H9 (cell line): ENCODE measurements at regions not wholly inside any gene's neighbourhood (a gene's known extent, or its start where the extent isn't known, plus 50 kb on each side); places are given as distances from the start of the nearest gene placed in this dataset.

Experiments used
- DNase-seq: peaks from one replicate; pipeline ENCODE4 v3.0.0-alpha.2; 2017
- H2AFZ ChIP-seq: one replicate; pipeline ENCODE4 v1.6.1; 2013; ENCODE audit warnings: mild to moderate bottlenecking, low read length, control low read depth, moderate library complexity
- H2AK5ac ChIP-seq: 2 replicates; pipeline ENCODE4 v1.6.1; 2013; ENCODE audit warnings: low read length, control low read depth, mixed read lengths; ENCODE audit not compliant: insufficient read length
- H2BK120ac ChIP-seq: one replicate; pipeline ENCODE4 v1.6.1; 2013; ENCODE audit warnings: low read depth, mild to moderate bottlenecking, low read length, control low read depth, inconsistent platforms; ENCODE audit not compliant: poor library complexity, severe bottlenecking
- H2BK12ac ChIP-seq: 2 replicates; pipeline ENCODE4 v1.6.1; 2013; ENCODE audit warnings: low read length, control low read depth, mixed read lengths, low read depth; ENCODE audit not compliant: insufficient read length
- H2BK15ac ChIP-seq: 2 replicates; pipeline ENCODE4 v1.6.1; 2013; ENCODE audit warnings: low read depth, low read length, control low read depth
- H2BK20ac ChIP-seq: one replicate; pipeline ENCODE4 v1.6.1; 2013; ENCODE audit warnings: low read depth, mild to moderate bottlenecking, low read length, control low read depth, inconsistent platforms; ENCODE audit not compliant: poor library complexity, severe bottlenecking
- H2BK5ac ChIP-seq: 2 replicates; pipeline ENCODE4 v1.6.1; 2013; ENCODE audit warnings: low read length, control low read depth, mixed read lengths; ENCODE audit not compliant: insufficient read length
- H3K14ac ChIP-seq: 2 replicates; pipeline ENCODE4 v1.6.1; 2013; ENCODE audit warnings: low read length, control low read depth; ENCODE audit not compliant: insufficient read depth
- H3K18ac ChIP-seq: 2 replicates; pipeline ENCODE4 v1.6.1; 2013; ENCODE audit warnings: low read depth, mild to moderate bottlenecking, mixed read lengths, low read length, control low read depth; ENCODE audit not compliant: insufficient read length
- H3K23ac ChIP-seq: 2 replicates; pipeline ENCODE4 v1.6.1; 2013; ENCODE audit warnings: low read length, control low read depth, mixed read lengths, low read depth; ENCODE audit not compliant: insufficient read length
- H3K23me2 ChIP-seq: 2 replicates; pipeline ENCODE4 v1.6.1; 2013; ENCODE audit warnings: low read depth, mild to moderate bottlenecking, mixed read lengths, low read length, control low read depth; ENCODE audit not compliant: insufficient read length, poor library complexity, severe bottlenecking
- H3K27ac ChIP-seq: 2 replicates; pipeline ENCODE4 v1.5.1; 2013; ENCODE audit warnings: low read length, control low read depth, mixed read lengths, low read depth; ENCODE audit not compliant: insufficient read length
- H3K27me3 ChIP-seq: 2 replicates; pipeline ENCODE4 v1.6.1; 2013; ENCODE audit warnings: low read length, control low read depth, inconsistent platforms; ENCODE audit not compliant: insufficient read depth
- H3K4ac ChIP-seq: 2 replicates; pipeline ENCODE4 v1.6.1; 2013; ENCODE audit warnings: low read depth, mild to moderate bottlenecking, control low read depth, inconsistent platforms, low read length, moderate library complexity
- H3K4me1 ChIP-seq: 2 replicates; pipeline ENCODE4 v1.6.1; 2013; ENCODE audit warnings: low read length, control low read depth, inconsistent platforms; ENCODE audit not compliant: insufficient read depth
- H3K4me2 ChIP-seq: 2 replicates; pipeline ENCODE4 v1.6.1; 2013; ENCODE audit warnings: low read length, control low read depth, mixed read lengths; ENCODE audit not compliant: insufficient read length, insufficient read depth
- H3K56ac ChIP-seq: 2 replicates; pipeline ENCODE4 v1.6.1; 2013; ENCODE audit warnings: low read depth, mild to moderate bottlenecking, mixed read lengths, low read length, control low read depth; ENCODE audit not compliant: insufficient read length
- H3K79me1 ChIP-seq: 2 replicates; pipeline ENCODE4 v1.6.1; 2013; ENCODE audit warnings: low read depth, mild to moderate bottlenecking, moderate library complexity, low read length, control low read depth, inconsistent platforms; ENCODE audit not compliant: insufficient read depth, poor library complexity, severe bottlenecking
- H3K79me2 ChIP-seq: 2 replicates; pipeline ENCODE4 v1.6.1; 2013; ENCODE audit warnings: low read length, control low read depth, inconsistent platforms; ENCODE audit not compliant: insufficient read depth
- H3K9ac ChIP-seq: 2 replicates; pipeline ENCODE4 v1.6.1; 2013; ENCODE audit warnings: low read length, control low read depth, mixed read lengths; ENCODE audit not compliant: insufficient read length; ENCODE audit errors: extremely low read depth
- H3K9me3 ChIP-seq: one replicate; pipeline ENCODE4 v1.6.1; 2013; ENCODE audit warnings: low read depth, low read length, inconsistent platforms; ENCODE audit not compliant: control insufficient read depth
- H3T11ph ChIP-seq: one replicate; pipeline ENCODE4 v1.6.1; 2013; ENCODE audit warnings: mild to moderate bottlenecking, low read length, control low read depth, inconsistent platforms
- H4K20me1 ChIP-seq: one replicate; pipeline ENCODE4 v1.6.1; 2013; ENCODE audit not compliant: control insufficient read depth, insufficient read length, insufficient read depth
- H4K5ac ChIP-seq: 2 replicates; pipeline ENCODE4 v1.6.1; 2013; ENCODE audit warnings: low read depth, mild to moderate bottlenecking, mixed read lengths, low read length, control low read depth; ENCODE audit not compliant: insufficient read length
- H4K8ac ChIP-seq: replicated peaks from 2 replicates; pipeline ENCODE4 v1.6.1; 2013; ENCODE audit warnings: low read length, control low read depth, mixed read lengths, low read depth; ENCODE audit not compliant: insufficient read length
- H4K91ac ChIP-seq: 2 replicates; pipeline ENCODE4 v1.6.1; 2013; ENCODE audit warnings: low read depth, mild to moderate bottlenecking, moderate library complexity, mixed read lengths, low read length, control low read depth; ENCODE audit not compliant: insufficient read length
- H3K27ac Mint-ChIP-seq, 3 experiments: 2 replicates in 2 of 3; 3 replicates in 1 of 3; pipeline ENCODE4 v1.8.0; 2020 to 2021; ENCODE audit warnings: mixed read lengths in 3 of 3, mild to moderate bottlenecking in 1 of 3, moderate library complexity in 1 of 3
- H3K27me3 Mint-ChIP-seq: 2 replicates; pipeline ENCODE4 v1.8.0; 2021; ENCODE audit warnings: low read depth, mild to moderate bottlenecking, moderate library complexity, mixed read lengths
- H3K36me3 Mint-ChIP-seq, 3 experiments: 2 replicates in 2 of 3; 3 replicates in 1 of 3; pipeline ENCODE4 v1.8.0; 2020 to 2021; ENCODE audit warnings: low read depth in 3 of 3, mixed read lengths in 3 of 3; ENCODE audit not compliant: insufficient read depth in 1 of 3
- H3K4me1 Mint-ChIP-seq, 2 experiments: 2 replicates each; pipeline ENCODE4 v1.8.0; 2020; ENCODE audit warnings: mixed read lengths in 2 of 2
- H3K4me3 Mint-ChIP-seq, 2 experiments: 2 replicates in 1 of 2; 3 replicates in 1 of 2; pipeline ENCODE4 v1.8.0; 2020 to 2021; ENCODE audit warnings: mild to moderate bottlenecking in 2 of 2, mixed read lengths in 2 of 2, moderate library complexity in 1 of 2
- H3K9me3 Mint-ChIP-seq, 2 experiments: 2 replicates in 1 of 2; 3 replicates in 1 of 2; pipeline ENCODE4 v1.8.0; 2020; ENCODE audit warnings: mild to moderate bottlenecking in 2 of 2, mixed read lengths in 2 of 2, moderate library complexity in 1 of 2
- CTCF ChIP-seq: fragments of 200-600 bp; sonication (generic); conservative IDR thresholded peaks from 3 replicates; pipeline ENCODE4 v1.8.0; 2021; ENCODE audit warnings: antibody characterized with exemption, mild to moderate bottlenecking

GRCh38 chr3:107206945-107207344 is 170.3 kb upstream of the CCDC54 start:
- no peak overlapping the region for H3K9ac ChIP-seq
- H3K4me1 Mint-ChIP-seq: peaks cover 8 to 10% of the 10 kb centered on the region in 2 experiments

More at GRCh38 chr3:107206945-107207344, 170.3 kb upstream of the CCDC54 start:
- no peak overlapping the region for H3K23ac ChIP-seq
- no peak overlapping the region for H3K4me2 ChIP-seq
- no peaks in the 10 kb centered on the region for H3K23me2 ChIP-seq
- H2BK5ac ChIP-seq: no peak overlapping the region
- H4K20me1 ChIP-seq: no peaks in the 10 kb centered on the region
- no peak overlapping the region for H2BK15ac ChIP-seq
- no peaks in the 10 kb centered on the region for H3K9me3 ChIP-seq
- H4K91ac ChIP-seq: no peak overlapping the region
- no peak overlapping the region for H3K27ac Mint-ChIP-seq
- no peak overlapping the region for H3T11ph ChIP-seq
- H2BK120ac ChIP-seq: no peak overlapping the region
- H3K4me3 Mint-ChIP-seq: no peak overlapping the region
- no peaks in the 10 kb centered on the region for H3K27me3 ChIP-seq
- H3K14ac ChIP-seq: no peak overlapping the region
- DNase-seq: no peak
- no peaks in the 10 kb centered on the region for H3K79me1 ChIP-seq
- H3K9me3 Mint-ChIP-seq: no peaks in the 10 kb centered on the region
- no peaks in the 10 kb centered on the region for H3K79me2 ChIP-seq
- H2BK12ac ChIP-seq: no peak overlapping the region
- no peak overlapping the region for H3K4ac ChIP-seq
- H2BK20ac ChIP-seq: no peak overlapping the region
- H3K27me3 Mint-ChIP-seq: no peaks in the 10 kb centered on the region
- no peak overlapping the region for H4K5ac ChIP-seq
- no peak overlapping the region for H3K56ac ChIP-seq
- H3K27ac ChIP-seq: no peak overlapping the region
- H3K36me3 Mint-ChIP-seq: no peaks in the 10 kb centered on the region
- H3K4me1 ChIP-seq: no peaks in the 10 kb centered on the region; the same call in 1 of the 2 replicates
- no peak for TF ChIP-seq CTCF
- no peak overlapping the region for H2AFZ ChIP-seq
- H3K18ac ChIP-seq: no peak overlapping the region
- H2AK5ac ChIP-seq: no peak overlapping the region
- H4K8ac ChIP-seq: no peak overlapping the region
